Dendritic cell treated with granulocyte-macrophage colony-stimulating factor and Interleukin-4, amounts not matched to agents 40 ng/mL and 50 ng/mL, for 4 days (primary cell): ENCODE measurements at regions not wholly inside any gene's neighbourhood (a gene's known extent, or its start where the extent isn't known, plus 50 kb on each side); places are given as distances from the start of the nearest gene placed in this dataset.
"Not testable (repeated sequence)": the region's sequence is repeated elsewhere in the genome, so short reads cannot be mapped to it uniquely, and the experiment has no call there.

Experiments
- H3K27ac Mint-ChIP-seq: one replicate; pipeline ENCODE4 v1.8.0; 2022; ENCODE audit warnings: mild to moderate bottlenecking, mixed read lengths
- H3K27me3 Mint-ChIP-seq: one replicate; pipeline ENCODE4 v1.8.0; 2022; ENCODE audit warnings: mild to moderate bottlenecking, mixed read lengths
- H3K36me3 Mint-ChIP-seq: one replicate; pipeline ENCODE4 v1.8.0; 2022; ENCODE audit warnings: low read depth, mixed read lengths
- H3K4me1 Mint-ChIP-seq: one replicate; pipeline ENCODE4 v1.8.0; 2022; ENCODE audit warnings: low read depth, mixed read lengths
- H3K4me3 Mint-ChIP-seq: one replicate; pipeline ENCODE4 v1.8.0; 2022; ENCODE audit warnings: mild to moderate bottlenecking, moderate library complexity, mixed read lengths
- H3K9me3 Mint-ChIP-seq: one replicate; pipeline ENCODE4 v1.8.0; 2022; ENCODE audit warnings: mixed read lengths
- intact Hi-C: fragments of 100-400 bp; cut with micrococcal nuclease; formaldehyde crosslinking; loops from one replicate; pipeline ENCODE4 v1.15.0; 2022

GRCh38 chr15:79561982-79562381 is 129.8 kb downstream of the MINAR1 start:
- Mint-ChIP-seq H3K36me3 (no peaks in the 10 kb centered on the region), H3K4me1 (no peaks in the 10 kb centered on the region), H3K27ac (no peak overlapping the region), H3K27me3 (peaks cover 13% of the 10 kb centered on the region), H3K9me3 (no peaks in the 10 kb centered on the region), H3K4me3 (no peak overlapping the region)
- intact Hi-C loops, result no loop called here

GRCh38 chr15:79562403-79562815 is 130.3 kb downstream of the MINAR1 start:
- intact Hi-C loops, result no loop called here
- no peaks in the 10 kb centered on the region for H3K4me1 Mint-ChIP-seq
- H3K9me3 Mint-ChIP-seq, result no peaks in the 10 kb centered on the region
- no peaks in the 10 kb centered on the region for H3K36me3 Mint-ChIP-seq
- H3K27me3 Mint-ChIP-seq, result peaks cover 13% of the 10 kb centered on the region
- H3K27ac Mint-ChIP-seq, result no peak overlapping the region
- no peak overlapping the region for H3K4me3 Mint-ChIP-seq

GRCh38 chr15:79562899-79563298 is 130.8 kb downstream of the MINAR1 start:
- intact Hi-C loops, result no loop called here
- H3K27ac Mint-ChIP-seq, result no peak overlapping the region
- H3K36me3 Mint-ChIP-seq, result no peaks in the 10 kb centered on the region
- no peak overlapping the region for H3K4me3 Mint-ChIP-seq
- H3K9me3 Mint-ChIP-seq, result no peaks in the 10 kb centered on the region
- no peaks in the 10 kb centered on the region for H3K4me1 Mint-ChIP-seq
- peaks cover 13% of the 10 kb centered on the region for H3K27me3 Mint-ChIP-seq

- intact Hi-C loops, result no loop called here
- Mint-ChIP-seq H3K9me3 (no peaks in the 10 kb centered on the region), H3K27me3 (peaks cover 2% of the 10 kb centered on the region), H3K4me1 (no peaks in the 10 kb centered on the region), H3K4me3 (no peak overlapping the region), H3K36me3 (no peaks in the 10 kb centered on the region), H3K27ac (no peak overlapping the region)
Measured at GRCh38 chr15:79570004-79570403, 137.9 kb downstream of the MINAR1 start.

DNA sequence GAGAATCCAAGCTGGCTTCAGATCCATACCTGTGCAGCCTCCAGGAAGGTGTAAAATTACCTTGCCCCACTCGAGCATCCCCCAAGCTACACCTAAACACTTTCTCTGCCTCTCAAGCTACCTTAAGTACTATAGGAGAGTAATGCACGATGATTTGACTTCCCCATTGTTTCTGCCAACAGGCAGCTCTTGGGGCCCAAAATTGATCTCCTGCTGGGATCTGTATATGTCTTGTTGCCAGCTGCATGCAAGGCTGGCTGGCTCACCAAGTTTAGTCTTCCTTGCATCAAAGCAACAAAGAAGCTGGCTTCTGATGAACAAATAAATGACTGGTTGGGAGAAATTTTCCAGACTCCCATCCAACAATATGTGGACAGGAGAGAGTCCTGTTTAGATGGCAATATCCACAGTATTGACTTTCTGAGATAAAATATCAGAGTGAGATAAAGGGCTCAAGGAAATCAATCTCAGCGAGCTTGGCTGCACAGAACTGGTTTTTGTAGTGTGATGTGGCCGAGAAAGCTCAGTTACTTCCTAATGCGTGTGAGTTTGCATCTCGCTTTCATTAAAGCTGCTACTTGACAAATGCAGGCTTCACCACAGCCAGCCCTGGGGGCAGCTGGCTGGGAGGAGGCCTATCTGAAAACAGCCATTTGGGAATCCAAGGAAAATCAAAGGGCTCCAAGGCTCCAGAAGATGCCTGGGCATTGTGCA is 140.7 kb downstream of the MINAR1 start:
- Mint-ChIP-seq H3K36me3 (no peaks in the 10 kb centered on the region), H3K4me1 (no peaks in the 10 kb centered on the region), H3K9me3 (no peaks in the 10 kb centered on the region), H3K27ac (no peak overlapping the region), H3K27me3 (peaks cover 6% of the 10 kb centered on the region), H3K4me3 (no peak overlapping the region)
- intact Hi-C loops, result no loop called here

- H3K9me3 Mint-ChIP-seq, intact Hi-C loops, H3K4me1 Mint-ChIP-seq, H3K4me3 Mint-ChIP-seq, H3K36me3 Mint-ChIP-seq, H3K27ac Mint-ChIP-seq: not testable (repeated sequence)
- H3K27me3 Mint-ChIP-seq, result peaks cover 14% of the 10 kb centered on the region
Measured at GRCh38 chr15:79574431-79575273, 142.5 kb downstream of the MINAR1 start.

GRCh38 chr15:79582650-79583049 is 150.5 kb downstream of the MINAR1 start:
- Mint-ChIP-seq H3K4me3 (no peak overlapping the region), H3K4me1 (peaks cover 5% of the 10 kb centered on the region), H3K9me3 (no peaks in the 10 kb centered on the region), H3K27ac (no peak overlapping the region), H3K36me3 (no peaks in the 10 kb centered on the region), H3K27me3 (peaks cover 32% of the 10 kb centered on the region)
- intact Hi-C loops, result no loop called here

DNA sequence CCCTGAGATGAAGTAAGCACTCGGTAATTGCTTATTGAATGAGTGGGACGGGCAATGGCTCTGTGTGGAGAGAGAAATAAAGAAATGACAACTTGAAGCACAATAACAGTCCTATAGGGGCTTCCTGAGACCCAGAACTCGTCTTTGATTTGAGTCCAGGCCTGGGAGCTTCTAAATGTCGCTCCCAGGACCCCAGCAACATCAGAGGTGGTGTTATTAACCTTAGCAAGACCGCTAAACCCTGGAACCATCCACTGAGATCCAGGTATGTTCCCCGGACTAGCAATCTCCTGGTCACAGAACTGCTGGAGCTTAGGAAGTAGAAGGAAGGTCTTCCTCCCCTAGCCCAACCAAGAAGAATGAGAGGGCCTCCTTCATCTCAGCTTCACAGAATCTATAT is 160.0 kb downstream of the MINAR1 start:
- H3K4me3 Mint-ChIP-seq, result no peak overlapping the region
- no peaks in the 10 kb centered on the region for H3K36me3 Mint-ChIP-seq
- H3K27me3 Mint-ChIP-seq, result peaks cover 12% of the 10 kb centered on the region
- no peaks in the 10 kb centered on the region for H3K4me1 Mint-ChIP-seq
- intact Hi-C loops, result no loop called here
- no peak overlapping the region for H3K27ac Mint-ChIP-seq
- no peaks in the 10 kb centered on the region for H3K9me3 Mint-ChIP-seq

- intact Hi-C loops, result no loop called here
Measured at GRCh38 chr15:79593119-79593869, 161.2 kb downstream of the MINAR1 start.

GRCh38 chr15:79595306-79595705 is 163.2 kb downstream of the MINAR1 start:
- no peaks in the 10 kb centered on the region for H3K4me1 Mint-ChIP-seq
- intact Hi-C loops, result no loop called here
- H3K9me3 Mint-ChIP-seq, result no peaks in the 10 kb centered on the region
- no peak overlapping the region for H3K4me3 Mint-ChIP-seq
- no peaks in the 10 kb centered on the region for H3K36me3 Mint-ChIP-seq
- no peak overlapping the region for H3K27ac Mint-ChIP-seq
- H3K27me3 Mint-ChIP-seq, result peaks cover 7% of the 10 kb centered on the region

More at GRCh38 chr15:79593119-79593869, 161.2 kb downstream of the MINAR1 start:
- Mint-ChIP-seq H3K9me3 (no peaks in the 10 kb centered on the region), H3K27me3 (peaks cover 12% of the 10 kb centered on the region), H3K4me3 (no peak overlapping the region), H3K36me3 (no peaks in the 10 kb centered on the region), H3K27ac (no peak overlapping the region), H3K4me1 (no peaks in the 10 kb centered on the region)

DNA sequence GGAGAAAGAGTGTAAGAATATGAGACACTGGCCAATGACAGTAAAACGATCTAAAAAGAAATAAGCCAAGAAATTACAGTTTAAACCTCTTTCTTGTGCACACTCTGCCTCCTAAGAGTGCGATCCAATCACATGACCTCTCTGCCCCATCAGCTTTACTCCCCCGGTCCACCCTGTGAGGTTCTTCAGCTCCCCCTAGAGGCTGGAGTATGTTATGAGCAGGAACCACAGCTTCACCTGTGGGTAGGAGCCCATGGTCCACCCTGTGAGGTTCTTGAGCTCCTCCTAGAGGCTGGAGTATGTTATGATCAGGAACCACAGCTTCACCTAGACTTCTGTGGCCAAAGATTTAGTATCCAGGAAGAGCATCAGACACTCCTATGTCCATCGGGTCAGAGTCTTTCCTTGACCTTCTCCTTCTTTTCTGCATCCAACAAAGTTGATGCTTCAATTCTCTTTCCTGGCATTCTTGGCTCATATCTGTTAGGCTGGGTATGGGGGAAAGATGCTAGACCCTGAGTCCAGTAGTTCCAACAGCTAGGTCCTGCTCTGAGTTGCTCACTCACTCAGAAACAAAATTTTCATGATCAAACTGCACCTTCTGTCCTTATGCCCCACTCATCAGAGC is 164.0 kb downstream of the MINAR1 start:
- no peak overlapping the region for H3K27ac Mint-ChIP-seq
- no peaks in the 10 kb centered on the region for H3K4me1 Mint-ChIP-seq
- H3K27me3 Mint-ChIP-seq, result peaks cover 13% of the 10 kb centered on the region
- no peaks in the 10 kb centered on the region for H3K36me3 Mint-ChIP-seq
- H3K4me3 Mint-ChIP-seq, result no peak overlapping the region
- intact Hi-C loops, result loop anchor here (1.0 kb wide), 1 partner anchor 215 kb away; no protein-coding TSS in a partner anchor
- no peaks in the 10 kb centered on the region for H3K9me3 Mint-ChIP-seq

DNA sequence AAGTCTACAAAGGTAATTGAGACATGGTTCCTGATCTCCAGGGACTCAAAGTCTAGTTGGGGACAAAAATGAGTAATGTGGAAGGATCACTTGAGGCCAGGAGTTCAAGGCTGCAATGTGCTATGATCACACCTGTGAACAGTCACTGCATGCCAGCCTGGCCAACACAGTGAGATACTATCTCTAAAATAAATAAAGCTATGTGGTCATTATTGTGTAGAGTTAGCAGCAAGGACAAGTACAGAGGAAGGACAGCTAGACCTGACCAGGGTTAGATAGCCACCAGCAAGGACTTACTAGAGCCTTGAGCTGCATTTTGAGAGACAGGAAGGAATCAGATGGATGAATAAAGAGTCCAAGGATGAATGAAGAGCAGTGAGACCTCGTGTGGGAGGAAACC is 166.5 kb downstream of the MINAR1 start:
- Mint-ChIP-seq H3K9me3 (no peaks in the 10 kb centered on the region), H3K27me3 (peaks cover 14% of the 10 kb centered on the region), H3K27ac (no peak overlapping the region), H3K4me3 (no peak overlapping the region), H3K36me3 (no peaks in the 10 kb centered on the region), H3K4me1 (no peaks in the 10 kb centered on the region)
- intact Hi-C loops, result no loop called here

DNA sequence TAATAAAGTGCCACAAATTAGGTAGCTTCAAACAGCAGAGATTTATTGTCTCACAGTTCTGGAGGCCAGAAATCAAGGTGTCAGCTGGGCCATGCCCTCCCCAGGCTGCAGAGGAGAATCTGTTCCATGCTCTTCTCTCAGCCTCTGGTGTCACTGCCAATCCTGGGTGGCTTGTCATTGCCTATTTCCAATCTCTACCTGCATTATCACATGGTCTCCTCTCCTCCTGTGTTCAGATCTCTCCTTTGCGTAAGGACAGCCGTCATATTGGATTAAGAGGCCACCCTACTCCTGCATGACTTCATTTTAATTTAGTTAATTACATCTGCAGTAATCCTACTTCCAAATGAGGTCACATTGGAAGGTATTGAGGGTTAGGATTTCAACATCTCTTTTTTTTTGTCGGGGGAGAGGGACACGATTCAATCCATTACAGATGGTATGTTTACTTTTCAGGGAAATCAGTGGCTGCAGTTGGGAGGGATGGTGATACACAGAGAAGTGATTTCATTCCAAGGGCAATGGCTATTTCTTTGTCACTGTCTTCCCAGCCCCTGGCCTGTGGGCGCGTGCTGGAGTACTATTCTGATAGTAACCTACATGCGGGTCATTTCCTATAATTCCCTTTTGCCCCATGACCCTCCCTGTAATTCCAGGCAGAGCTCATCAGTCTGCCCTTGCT is 169.4 kb downstream of the MINAR1 start:
- intact Hi-C loops, result no loop called here
- H3K36me3 Mint-ChIP-seq, result no peaks in the 10 kb centered on the region
- H3K4me3 Mint-ChIP-seq, result no peak overlapping the region
- H3K4me1 Mint-ChIP-seq, result no peaks in the 10 kb centered on the region
- H3K9me3 Mint-ChIP-seq, result no peaks in the 10 kb centered on the region
- H3K27me3 Mint-ChIP-seq, result peaks cover 17% of the 10 kb centered on the region
- no peak overlapping the region for H3K27ac Mint-ChIP-seq
